Naive thymus-derived CD8-positive, alpha-beta T cell (primary cell): ENCODE measurements at regions not wholly inside any gene's neighbourhood (a gene's known extent, or its start where the extent isn't known, plus 50 kb on each side); places are given as distances from the start of the nearest gene placed in this dataset. TPM values are rescaled to one million over a fixed set of nuclear protein-coding genes. Genes with fewer than 3 reads are reported as not detected.
"Not testable (repeated sequence)": the region's sequence is repeated elsewhere in the genome, so short reads cannot be mapped to it uniquely, and the experiment has no call there.

ENCODE experiments used
- ATAC-seq, 2 donors: fragments of 150-1000 bp; cut with Tn5 transposase in 1 of 2; sonication (Bioruptor Pico), chemical (Tn5 transposase) in 1 of 2; 1 replicate in 1 of 2; 2 replicates in 1 of 2; pipeline ENCODE4 v1.10.0; 2021; ENCODE audit warnings: mild to moderate bottlenecking in 2 of 2, moderate library complexity in 2 of 2
- POLR2A ChIA-PET: fragments of 350-600 bp; sonication (Branson Sonifier 250); formaldehyde crosslinking; loops from one replicate; lab custom pipeline; 2021; ENCODE audit warnings: antibody characterized with exemption; lab: Charles Lee
- DNase-seq, 10 donors: peaks; one replicate each; pipeline versions ENCODE4 v3.0.0 to v3.0.0-alpha.2; 2020 to 2022
- H3K27ac Mint-ChIP-seq, 10 donors: one replicate each; pipeline ENCODE4 v1.8.0; 2020 to 2022; ENCODE audit warnings: mild to moderate bottlenecking in 10 of 10, mixed read lengths in 10 of 10, moderate library complexity in 4 of 10, inconsistent platforms in 1 of 10
- H3K27me3 Mint-ChIP-seq, 5 donors: one replicate each; pipeline ENCODE4 v1.8.0; 2021 to 2022; ENCODE audit warnings: mixed read lengths in 5 of 5
- H3K36me3 Mint-ChIP-seq, 3 donors: one replicate each; pipeline ENCODE4 v1.8.0; 2020 to 2022; ENCODE audit warnings: mixed read lengths in 3 of 3, mild to moderate bottlenecking in 2 of 3, inconsistent platforms in 1 of 3
- H3K4me1 Mint-ChIP-seq, 4 donors: one replicate each; pipeline ENCODE4 v1.8.0; 2021 to 2022; ENCODE audit warnings: mixed read lengths in 4 of 4
- H3K4me3 Mint-ChIP-seq, 10 donors: one replicate each; pipeline ENCODE4 v1.8.0; 2020 to 2022; ENCODE audit warnings: mild to moderate bottlenecking in 10 of 10, mixed read lengths in 10 of 10, moderate library complexity in 6 of 10, inconsistent platforms in 1 of 10
- H3K9me3 Mint-ChIP-seq, 9 donors: one replicate each; pipeline ENCODE4 v1.8.0; 2020 to 2022; ENCODE audit warnings: mixed read lengths in 9 of 9, mild to moderate bottlenecking in 3 of 9, inconsistent platforms in 1 of 9, moderate library complexity in 1 of 9
- microRNA-seq: library from miRNA; unstranded; fragments of <30 nt; microRNA quantifications from one replicate; pipeline ENCODE4 v1.2.0, GENCODE V29; 2022; ENCODE audit warnings: borderline microRNAs expressed

DNA sequence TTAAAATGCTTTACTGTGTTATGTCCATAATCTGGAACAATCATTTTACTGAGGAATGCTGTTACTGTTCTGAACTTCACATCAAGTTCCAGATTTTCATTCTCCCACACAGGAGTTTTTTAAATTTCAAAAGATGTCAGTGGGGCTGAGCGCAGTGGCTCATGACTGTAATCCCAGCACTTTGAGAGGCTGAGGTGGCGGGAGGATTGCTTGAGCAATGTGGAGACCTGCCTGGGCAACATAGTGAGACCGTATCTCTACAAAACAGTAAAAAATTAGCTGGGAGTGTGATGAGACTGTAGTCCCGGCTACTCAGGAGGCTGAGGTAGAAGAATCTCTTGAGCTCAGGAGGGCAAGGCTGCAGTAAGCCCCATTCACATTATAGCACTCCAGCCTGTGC is 177.9 kb upstream of the GOLGA6L22 start:
- H3K27me3 Mint-ChIP-seq, H3K27ac Mint-ChIP-seq, H3K9me3 Mint-ChIP-seq, H3K36me3 Mint-ChIP-seq, H3K4me3 Mint-ChIP-seq, H3K4me1 Mint-ChIP-seq, DNase-seq, ATAC-seq, POLR2A ChIA-PET: not testable (repeated sequence)

DNA sequence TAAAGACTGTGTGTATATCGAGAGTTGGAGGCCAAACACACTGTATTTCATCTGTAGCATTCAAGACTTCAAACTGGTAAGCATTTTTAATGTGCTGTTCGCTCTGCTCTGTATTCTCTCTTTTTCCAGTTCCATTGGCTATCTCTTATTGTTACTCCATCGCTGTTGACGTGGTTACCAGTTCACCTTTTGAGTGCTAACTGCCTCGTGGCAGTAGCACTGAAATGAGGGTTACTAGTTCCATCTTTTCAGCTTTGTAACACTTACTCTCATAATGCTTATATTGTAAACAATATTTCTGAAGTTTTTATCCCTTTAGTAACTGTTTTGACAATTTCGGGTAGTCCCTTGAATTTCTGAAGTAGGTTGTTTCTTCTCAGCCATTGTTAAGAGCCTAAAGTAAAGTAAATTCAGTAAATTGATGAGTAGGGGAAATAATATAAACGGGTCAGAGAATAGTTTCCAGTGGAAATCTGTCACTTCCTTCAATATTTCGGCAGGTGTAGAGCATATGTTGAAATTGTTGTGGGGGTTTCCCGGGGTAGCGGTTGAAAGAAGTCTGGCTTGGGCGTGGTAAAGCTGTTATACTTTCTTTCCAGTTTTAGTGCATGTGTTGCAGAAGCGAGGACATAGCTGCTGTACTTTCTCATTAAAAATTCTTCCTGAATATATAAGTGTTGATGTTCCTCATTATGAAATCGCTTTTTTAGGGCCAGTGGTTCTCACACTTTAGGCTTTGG is 175.7 kb upstream of the GOLGA6L22 start:
- H3K27ac Mint-ChIP-seq, H3K27me3 Mint-ChIP-seq, H3K9me3 Mint-ChIP-seq, ATAC-seq, H3K4me1 Mint-ChIP-seq, H3K36me3 Mint-ChIP-seq, H3K4me3 Mint-ChIP-seq, POLR2A ChIA-PET, DNase-seq: not testable (repeated sequence)

DNA sequence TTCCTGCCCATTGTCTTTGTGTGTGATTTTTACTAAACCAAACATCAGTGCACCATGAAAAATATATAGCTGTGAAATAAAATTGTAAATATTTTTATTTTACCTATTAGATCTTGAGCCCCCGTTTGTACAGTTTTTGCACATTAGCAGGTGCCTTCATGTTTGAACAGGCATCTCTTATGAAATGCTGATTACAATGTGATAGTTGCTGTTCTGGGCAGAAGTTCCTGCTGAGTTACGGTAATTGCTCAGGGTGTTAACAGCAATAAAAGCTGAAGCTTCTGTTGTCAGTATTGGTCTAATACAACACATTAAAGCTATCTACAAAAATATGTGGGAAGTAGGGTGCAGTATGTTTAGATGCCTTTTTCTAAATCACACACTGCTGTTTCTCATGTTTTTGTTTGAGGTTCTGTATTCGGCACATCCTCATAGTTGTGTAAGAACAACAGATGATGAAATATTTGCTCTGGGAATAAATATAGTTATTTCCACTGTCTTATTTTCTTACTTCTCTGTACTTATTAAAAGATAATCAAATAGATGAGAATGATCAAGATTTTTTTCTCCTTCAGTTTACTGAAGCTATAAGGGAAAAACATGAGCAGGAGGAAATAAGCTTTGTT is 173.8 kb upstream of the GOLGA6L22 start:
- H3K9me3 Mint-ChIP-seq, POLR2A ChIA-PET, H3K27ac Mint-ChIP-seq, H3K4me1 Mint-ChIP-seq, DNase-seq, H3K27me3 Mint-ChIP-seq, ATAC-seq, H3K4me3 Mint-ChIP-seq, H3K36me3 Mint-ChIP-seq: not testable (repeated sequence)

DNA sequence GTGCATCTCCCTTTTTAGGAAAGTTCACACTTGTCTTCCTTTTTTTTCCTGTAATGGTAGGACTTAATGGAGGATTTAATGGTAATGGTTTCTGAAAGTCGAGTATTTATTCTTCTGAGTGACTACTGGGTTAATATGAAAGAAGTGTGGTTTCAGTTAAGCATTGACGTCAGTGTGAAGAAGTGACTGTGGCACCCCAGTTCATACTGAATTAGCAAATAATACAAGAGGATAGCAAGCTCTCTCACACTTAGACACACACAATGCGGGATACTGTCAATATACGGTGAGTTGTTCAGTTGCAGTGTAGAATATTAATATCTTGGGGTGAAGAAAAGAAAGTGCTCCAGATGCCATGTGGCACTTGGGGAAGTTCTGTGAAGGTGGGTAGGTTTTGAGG is 167.6 kb upstream of the GOLGA6L22 start:
- H3K9me3 Mint-ChIP-seq, H3K27ac Mint-ChIP-seq, H3K4me1 Mint-ChIP-seq, DNase-seq, H3K36me3 Mint-ChIP-seq, H3K4me3 Mint-ChIP-seq, POLR2A ChIA-PET, ATAC-seq: not testable (repeated sequence)
- peaks cover 4 to 12% (median 7%) of the 10 kb centered on the region in 5 donors for H3K27me3 Mint-ChIP-seq

DNA sequence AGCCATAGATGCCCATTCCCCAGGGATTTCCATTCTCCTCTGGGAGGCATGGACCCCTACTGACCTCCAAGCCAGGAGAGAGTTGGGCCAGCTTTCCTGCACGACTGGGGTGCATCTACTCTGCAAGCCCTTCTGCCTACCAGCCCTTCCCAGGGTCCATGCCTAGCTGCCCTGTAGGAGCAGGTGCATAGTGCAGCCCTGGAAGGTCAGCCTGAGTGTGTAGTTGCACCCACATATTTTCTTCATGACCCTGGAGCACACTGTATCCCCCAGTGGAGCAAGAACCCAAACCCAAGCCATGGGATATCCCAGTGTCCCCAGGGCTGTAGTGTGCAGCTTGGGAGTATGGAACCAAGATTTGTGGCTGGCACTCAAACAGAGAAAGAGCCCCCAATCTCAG is 155.6 kb upstream of the GOLGA6L22 start:
- POLR2A ChIA-PET, H3K4me1 Mint-ChIP-seq: not testable (repeated sequence)

More for the DNA sequence above, 155.6 kb upstream of the GOLGA6L22 start:
- not testable (repeated sequence) for H3K27ac Mint-ChIP-seq, DNase-seq, H3K9me3 Mint-ChIP-seq, H3K4me3 Mint-ChIP-seq, ATAC-seq, H3K36me3 Mint-ChIP-seq
- peaks cover 2 to 16% (median 10%) of the 10 kb centered on the region in 5 donors for H3K27me3 Mint-ChIP-seq

Small RNA genes lying in the stretch of these regions (microRNA-seq; reads per million reads assigned to microRNA genes)
- gene MIR1268A = not detected
